D341Med (cell line): ENCODE measurements at regions not wholly inside any gene's neighbourhood (a gene's known extent, or its start where the extent isn't known, plus 50 kb on each side); places are given as distances from the start of the nearest gene placed in this dataset.

Source experiments
- DNase-seq: peaks from one replicate; pipeline ENCODE4 v3.0.0; 2012; ENCODE audit warnings: low spot score

GRCh38 chr1:69513601-69514000 lies 54.1 kb upstream of the LRRC7 start:
- no peak for DNase-seq
